SK-N-SH treated with all-trans-retinoic acid at 6 μM for 48 hours (cell line): ENCODE measurements at regions not wholly inside any gene's neighbourhood (a gene's known extent, or its start where the extent isn't known, plus 50 kb on each side); places are given as distances from the start of the nearest gene placed in this dataset.

Experiments
- ATAC-seq: fragments of 200-7000 bp; cut with Tn5 transposase; 3 replicates; pipeline ENCODE4 v1.9.1; 2020; ENCODE audit warnings: mild to moderate bottlenecking, moderate library complexity
- ARNTL ChIP-seq: fragments of 450-650 bp; formaldehyde crosslinking; IDR thresholded peaks from 2 replicates; pipeline ENCODE4 v1.5.0; 2020; ENCODE audit warnings: low read depth, mild to moderate bottlenecking, moderate library complexity, borderline replicate concordance
- BACH2 ChIP-seq: fragments of 250-450 bp; sonication (Bioruptor Pico); IDR thresholded peaks from 2 replicates; pipeline ENCODE4 v1.9.0; 2021; ENCODE audit warnings: mild to moderate bottlenecking, borderline replicate concordance
- CREB5 ChIP-seq: fragments of 250-450 bp; sonication (Bioruptor Pico); IDR thresholded peaks from 2 replicates; pipeline ENCODE4 v1.5.1; 2020; ENCODE audit warnings: low read depth, mild to moderate bottlenecking, moderate library complexity
- CSDC2 ChIP-seq: fragments of 250-450 bp; sonication (Bioruptor Pico); IDR thresholded peaks from 2 replicates; pipeline ENCODE4 v1.5.0; 2020; ENCODE audit warnings: mild to moderate bottlenecking, moderate library complexity
- ESRRG ChIP-seq: fragments of 250-450 bp; sonication (Bioruptor Pico); IDR thresholded peaks from 2 replicates; pipeline ENCODE4 v1.6.1; 2021; ENCODE audit warnings: mild to moderate bottlenecking
- ISL1 ChIP-seq: fragments of 250-450 bp; sonication (Bioruptor Pico); IDR thresholded peaks from 2 replicates; pipeline ENCODE4 v2.1.2; 2022; ENCODE audit warnings: mild to moderate bottlenecking, moderate library complexity
- OSR1 ChIP-seq: fragments of 250-450 bp; sonication (Bioruptor Pico); IDR thresholded peaks from 2 replicates; pipeline ENCODE4 v1.8.0; 2022; ENCODE audit warnings: moderate library complexity, mild to moderate bottlenecking, inconsistent platforms
- PPARA ChIP-seq: fragments of 250-450 bp; sonication (Bioruptor Pico); IDR thresholded peaks from 2 replicates; pipeline ENCODE4 v1.5.0; 2020; ENCODE audit warnings: mild to moderate bottlenecking, borderline replicate concordance
- RARB ChIP-seq: fragments of 250-450 bp; sonication (Bioruptor Pico); IDR thresholded peaks from 2 replicates; pipeline ENCODE4 v1.8.0; 2021; ENCODE audit warnings: mild to moderate bottlenecking, moderate library complexity
- TCF4 ChIP-seq: fragments of 250-450 bp; sonication (Bioruptor Pico); IDR thresholded peaks from 2 replicates; pipeline ENCODE4 v1.8.0; 2021; ENCODE audit warnings: mild to moderate bottlenecking, moderate library complexity, borderline replicate concordance
- TOX ChIP-seq: fragments of 250-450 bp; sonication (Bioruptor Pico); IDR thresholded peaks from 2 replicates; pipeline ENCODE4 v1.8.0; 2021; ENCODE audit warnings: mild to moderate bottlenecking, moderate library complexity, borderline replicate concordance
- ZC3H10 ChIP-seq: fragments of 250-450 bp; sonication (Bioruptor Pico); IDR thresholded peaks from 2 replicates; pipeline ENCODE4 v1.5.1; 2021; ENCODE audit warnings: mild to moderate bottlenecking, moderate library complexity
- ZFP3 ChIP-seq: fragments of 250-450 bp; sonication (Bioruptor Pico); IDR thresholded peaks from 2 replicates; pipeline ENCODE4 v1.5.0; 2020; ENCODE audit warnings: mild to moderate bottlenecking, moderate library complexity
- ZFP30 ChIP-seq: fragments of 450-650 bp; formaldehyde crosslinking; IDR thresholded peaks from 2 replicates; pipeline ENCODE4 v1.5.0; 2022; ENCODE audit warnings: mild to moderate bottlenecking, moderate library complexity
- ZNF565 ChIP-seq: fragments of 450-650 bp; formaldehyde crosslinking; conservative IDR thresholded peaks from 2 replicates; pipeline ENCODE4 v1.5.0; 2020; ENCODE audit warnings: low read depth, mild to moderate bottlenecking, moderate library complexity
- ZNF70 ChIP-seq: fragments of 450-650 bp; formaldehyde crosslinking; IDR thresholded peaks from 2 replicates; pipeline ENCODE4 v1.5.0; 2020; ENCODE audit warnings: mild to moderate bottlenecking, moderate library complexity
- TF ChIP-seq, protein P1 (sequence below): fragments of 250-450 bp; sonication (Bioruptor Pico); IDR thresholded peaks from 2 replicates; pipeline ENCODE4 v1.5.1; 2021; ENCODE audit warnings: mild to moderate bottlenecking, moderate library complexity
- TF ChIP-seq, protein P2 (sequence below): fragments of 250-450 bp; sonication (Bioruptor Pico); IDR thresholded peaks from 2 replicates; pipeline ENCODE4 v1.5.0; 2020; ENCODE audit warnings: mild to moderate bottlenecking, moderate library complexity
- TF ChIP-seq, protein P3 (sequence below): fragments of 250-450 bp; sonication (Bioruptor Pico); IDR thresholded peaks from 2 replicates; pipeline ENCODE4 v1.8.0; 2020; ENCODE audit warnings: mild to moderate bottlenecking, moderate library complexity, borderline replicate concordance

DNA sequence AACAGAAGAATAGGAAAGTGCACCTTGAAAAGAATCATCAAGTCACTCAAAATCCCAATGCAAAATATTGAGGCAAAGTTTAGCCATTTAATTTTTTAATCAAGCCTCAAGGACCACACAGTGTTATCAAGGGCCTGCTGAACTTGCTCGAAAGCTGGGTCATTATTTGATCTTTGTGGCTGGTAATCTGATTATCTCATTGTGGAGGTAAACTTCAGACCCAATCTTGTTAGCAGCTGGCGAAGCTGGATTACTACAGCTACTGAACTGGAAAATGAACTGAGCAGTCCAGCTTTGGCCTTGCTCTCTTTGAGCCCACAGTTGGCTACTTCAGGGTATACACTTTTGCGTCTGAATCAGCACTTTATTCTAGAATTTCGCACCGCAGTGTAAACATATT is 94.4 kb downstream of the BARHL2 start (continued):
- TF ChIP-seq CREB5 (CRISPR knock-in tag) (no peak), ISL1 (no peak)

DNA sequence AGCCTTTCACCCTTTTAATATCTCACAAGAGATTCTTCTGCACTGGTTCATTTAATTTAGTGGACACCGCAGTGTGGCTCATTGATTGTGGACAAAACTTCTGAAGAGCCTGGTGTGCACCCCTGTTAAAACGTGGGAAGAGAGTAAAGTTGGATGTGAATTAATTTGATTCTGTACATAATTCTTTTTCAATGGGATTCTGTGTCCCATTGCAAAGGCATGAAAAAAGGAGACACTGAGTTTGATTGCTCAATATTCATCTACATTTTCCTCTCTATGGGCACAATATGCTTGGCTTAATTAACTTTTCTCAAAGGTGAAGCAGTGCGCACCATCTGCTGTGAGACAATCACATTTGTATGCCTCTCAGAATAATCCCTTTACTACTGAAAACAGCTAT is 95.1 kb downstream of the BARHL2 start:
- TF ChIP-seq, protein P1, sequence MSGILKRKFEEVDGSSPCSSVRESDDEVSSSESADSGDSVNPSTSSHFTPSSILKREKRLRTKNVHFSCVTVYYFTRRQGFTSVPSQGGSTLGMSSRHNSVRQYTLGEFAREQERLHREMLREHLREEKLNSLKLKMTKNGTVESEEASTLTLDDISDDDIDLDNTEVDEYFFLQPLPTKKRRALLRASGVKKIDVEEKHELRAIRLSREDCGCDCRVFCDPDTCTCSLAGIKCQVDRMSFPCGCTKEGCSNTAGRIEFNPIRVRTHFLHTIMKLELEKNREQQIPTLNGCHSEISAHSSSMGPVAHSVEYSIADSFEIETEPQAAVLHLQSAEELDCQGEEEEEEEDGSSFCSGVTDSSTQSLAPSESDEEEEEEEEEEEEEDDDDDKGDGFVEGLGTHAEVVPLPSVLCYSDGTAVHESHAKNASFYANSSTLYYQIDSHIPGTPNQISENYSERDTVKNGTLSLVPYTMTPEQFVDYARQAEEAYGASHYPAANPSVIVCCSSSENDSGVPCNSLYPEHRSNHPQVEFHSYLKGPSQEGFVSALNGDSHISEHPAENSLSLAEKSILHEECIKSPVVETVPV (CRISPR knock-in tag), result no peak
- TF ChIP-seq ARNTL (CRISPR knock-in tag), result no peak
- TF ChIP-seq ZNF565 (CRISPR knock-in tag), result no peak
- TF ChIP-seq CSDC2 (CRISPR knock-in tag), result no peak
- TF ChIP-seq, protein P2, sequence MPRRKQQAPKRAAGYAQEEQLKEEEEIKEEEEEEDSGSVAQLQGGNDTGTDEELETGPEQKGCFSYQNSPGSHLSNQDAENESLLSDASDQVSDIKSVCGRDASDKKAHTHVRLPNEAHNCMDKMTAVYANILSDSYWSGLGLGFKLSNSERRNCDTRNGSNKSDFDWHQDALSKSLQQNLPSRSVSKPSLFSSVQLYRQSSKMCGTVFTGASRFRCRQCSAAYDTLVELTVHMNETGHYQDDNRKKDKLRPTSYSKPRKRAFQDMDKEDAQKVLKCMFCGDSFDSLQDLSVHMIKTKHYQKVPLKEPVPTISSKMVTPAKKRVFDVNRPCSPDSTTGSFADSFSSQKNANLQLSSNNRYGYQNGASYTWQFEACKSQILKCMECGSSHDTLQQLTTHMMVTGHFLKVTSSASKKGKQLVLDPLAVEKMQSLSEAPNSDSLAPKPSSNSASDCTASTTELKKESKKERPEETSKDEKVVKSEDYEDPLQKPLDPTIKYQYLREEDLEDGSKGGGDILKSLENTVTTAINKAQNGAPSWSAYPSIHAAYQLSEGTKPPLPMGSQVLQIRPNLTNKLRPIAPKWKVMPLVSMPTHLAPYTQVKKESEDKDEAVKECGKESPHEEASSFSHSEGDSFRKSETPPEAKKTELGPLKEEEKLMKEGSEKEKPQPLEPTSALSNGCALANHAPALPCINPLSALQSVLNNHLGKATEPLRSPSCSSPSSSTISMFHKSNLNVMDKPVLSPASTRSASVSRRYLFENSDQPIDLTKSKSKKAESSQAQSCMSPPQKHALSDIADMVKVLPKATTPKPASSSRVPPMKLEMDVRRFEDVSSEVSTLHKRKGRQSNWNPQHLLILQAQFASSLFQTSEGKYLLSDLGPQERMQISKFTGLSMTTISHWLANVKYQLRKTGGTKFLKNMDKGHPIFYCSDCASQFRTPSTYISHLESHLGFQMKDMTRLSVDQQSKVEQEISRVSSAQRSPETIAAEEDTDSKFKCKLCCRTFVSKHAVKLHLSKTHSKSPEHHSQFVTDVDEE (CRISPR knock-in tag), result no peak
- no peak for TF ChIP-seq TCF4
- TF ChIP-seq CREB5 (CRISPR knock-in tag), result no peak
- TF ChIP-seq, protein P3, sequence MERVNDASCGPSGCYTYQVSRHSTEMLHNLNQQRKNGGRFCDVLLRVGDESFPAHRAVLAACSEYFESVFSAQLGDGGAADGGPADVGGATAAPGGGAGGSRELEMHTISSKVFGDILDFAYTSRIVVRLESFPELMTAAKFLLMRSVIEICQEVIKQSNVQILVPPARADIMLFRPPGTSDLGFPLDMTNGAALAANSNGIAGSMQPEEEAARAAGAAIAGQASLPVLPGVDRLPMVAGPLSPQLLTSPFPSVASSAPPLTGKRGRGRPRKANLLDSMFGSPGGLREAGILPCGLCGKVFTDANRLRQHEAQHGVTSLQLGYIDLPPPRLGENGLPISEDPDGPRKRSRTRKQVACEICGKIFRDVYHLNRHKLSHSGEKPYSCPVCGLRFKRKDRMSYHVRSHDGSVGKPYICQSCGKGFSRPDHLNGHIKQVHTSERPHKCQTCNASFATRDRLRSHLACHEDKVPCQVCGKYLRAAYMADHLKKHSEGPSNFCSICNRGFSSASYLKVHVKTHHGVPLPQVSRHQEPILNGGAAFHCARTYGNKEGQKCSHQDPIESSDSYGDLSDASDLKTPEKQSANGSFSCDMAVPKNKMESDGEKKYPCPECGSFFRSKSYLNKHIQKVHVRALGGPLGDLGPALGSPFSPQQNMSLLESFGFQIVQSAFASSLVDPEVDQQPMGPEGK (CRISPR knock-in tag), result no peak
- TF ChIP-seq ESRRG, result no peak
- no peak for TF ChIP-seq ZFP3 (CRISPR knock-in tag)
- TF ChIP-seq PPARA (CRISPR knock-in tag), result no peak
- TF ChIP-seq RARB (CRISPR knock-in tag), result no peak
- ATAC-seq, result no peak

DNA sequence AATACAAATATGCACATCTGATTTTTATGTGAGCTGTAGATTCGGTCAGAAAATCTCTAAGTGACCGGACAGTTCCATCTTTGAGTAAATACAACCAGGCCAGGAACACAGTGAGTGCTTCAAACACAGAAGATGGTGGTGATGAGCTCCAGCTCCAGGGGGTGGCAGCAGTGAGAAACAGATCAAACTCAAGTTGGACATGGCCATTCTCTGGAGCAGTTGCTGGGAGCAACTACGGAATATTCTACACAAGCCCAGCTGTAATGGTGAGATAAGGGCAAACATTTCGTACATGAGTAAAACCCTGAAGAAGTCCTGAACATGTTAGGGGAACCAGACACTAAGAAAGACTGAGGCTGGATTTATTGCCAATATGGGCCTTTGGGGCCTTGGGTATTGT is 100.7 kb downstream of the BARHL2 start:
- TF ChIP-seq TOX (CRISPR knock-in tag) (no peak), ZC3H10 (CRISPR knock-in tag) (no peak), BACH2 (CRISPR knock-in tag) (no peak), CREB5 (CRISPR knock-in tag) (no peak), ZFP3 (CRISPR knock-in tag) (no peak), ZFP30 (CRISPR knock-in tag) (no peak), OSR1 (no peak), ZNF565 (CRISPR knock-in tag) (no peak), RARB (CRISPR knock-in tag) (no peak), ZNF70 (no peak), ISL1 (no peak), PPARA (CRISPR knock-in tag) (no peak), TCF4 (no peak)
- TF ChIP-seq, protein P3 (CRISPR knock-in tag), result no peak
- TF ChIP-seq, protein P1 (CRISPR knock-in tag), result no peak
- TF ChIP-seq, protein P2 (CRISPR knock-in tag), result no peak
- peak; percentile 60; the same call in 1 of the 3 replicates for ATAC-seq
